H9 (cell line): ENCODE measurements at regions not wholly inside any gene's neighbourhood (a gene's known extent, or its start where the extent isn't known, plus 50 kb on each side); places are given as distances from the start of the nearest gene placed in this dataset.

Experiments
- DNase-seq: peaks from one replicate; pipeline ENCODE4 v3.0.0-alpha.2; 2017
- H2AFZ ChIP-seq: one replicate; pipeline ENCODE4 v1.6.1; 2013; ENCODE audit warnings: mild to moderate bottlenecking, low read length, control low read depth, moderate library complexity
- H2AK5ac ChIP-seq: 2 replicates; pipeline ENCODE4 v1.6.1; 2013; ENCODE audit warnings: low read length, control low read depth, mixed read lengths; ENCODE audit not compliant: insufficient read length
- H2BK120ac ChIP-seq: one replicate; pipeline ENCODE4 v1.6.1; 2013; ENCODE audit warnings: low read depth, mild to moderate bottlenecking, low read length, control low read depth, inconsistent platforms; ENCODE audit not compliant: poor library complexity, severe bottlenecking
- H2BK12ac ChIP-seq: 2 replicates; pipeline ENCODE4 v1.6.1; 2013; ENCODE audit warnings: low read length, control low read depth, mixed read lengths, low read depth; ENCODE audit not compliant: insufficient read length
- H2BK15ac ChIP-seq: 2 replicates; pipeline ENCODE4 v1.6.1; 2013; ENCODE audit warnings: low read depth, low read length, control low read depth
- H2BK20ac ChIP-seq: one replicate; pipeline ENCODE4 v1.6.1; 2013; ENCODE audit warnings: low read depth, mild to moderate bottlenecking, low read length, control low read depth, inconsistent platforms; ENCODE audit not compliant: poor library complexity, severe bottlenecking
- H2BK5ac ChIP-seq: 2 replicates; pipeline ENCODE4 v1.6.1; 2013; ENCODE audit warnings: low read length, control low read depth, mixed read lengths; ENCODE audit not compliant: insufficient read length
- H3K14ac ChIP-seq: 2 replicates; pipeline ENCODE4 v1.6.1; 2013; ENCODE audit warnings: low read length, control low read depth; ENCODE audit not compliant: insufficient read depth
- H3K18ac ChIP-seq: 2 replicates; pipeline ENCODE4 v1.6.1; 2013; ENCODE audit warnings: low read depth, mild to moderate bottlenecking, mixed read lengths, low read length, control low read depth; ENCODE audit not compliant: insufficient read length
- H3K23ac ChIP-seq: 2 replicates; pipeline ENCODE4 v1.6.1; 2013; ENCODE audit warnings: low read length, control low read depth, mixed read lengths, low read depth; ENCODE audit not compliant: insufficient read length
- H3K23me2 ChIP-seq: 2 replicates; pipeline ENCODE4 v1.6.1; 2013; ENCODE audit warnings: low read depth, mild to moderate bottlenecking, mixed read lengths, low read length, control low read depth; ENCODE audit not compliant: insufficient read length, poor library complexity, severe bottlenecking
- H3K27ac ChIP-seq: 2 replicates; pipeline ENCODE4 v1.5.1; 2013; ENCODE audit warnings: low read length, control low read depth, mixed read lengths, low read depth; ENCODE audit not compliant: insufficient read length
- H3K27me3 ChIP-seq: 2 replicates; pipeline ENCODE4 v1.6.1; 2013; ENCODE audit warnings: low read length, control low read depth, inconsistent platforms; ENCODE audit not compliant: insufficient read depth
- H3K4ac ChIP-seq: 2 replicates; pipeline ENCODE4 v1.6.1; 2013; ENCODE audit warnings: low read depth, mild to moderate bottlenecking, control low read depth, inconsistent platforms, low read length, moderate library complexity
- H3K4me1 ChIP-seq: 2 replicates; pipeline ENCODE4 v1.6.1; 2013; ENCODE audit warnings: low read length, control low read depth, inconsistent platforms; ENCODE audit not compliant: insufficient read depth
- H3K4me2 ChIP-seq: 2 replicates; pipeline ENCODE4 v1.6.1; 2013; ENCODE audit warnings: low read length, control low read depth, mixed read lengths; ENCODE audit not compliant: insufficient read length, insufficient read depth
- H3K56ac ChIP-seq: 2 replicates; pipeline ENCODE4 v1.6.1; 2013; ENCODE audit warnings: low read depth, mild to moderate bottlenecking, mixed read lengths, low read length, control low read depth; ENCODE audit not compliant: insufficient read length
- H3K79me1 ChIP-seq: 2 replicates; pipeline ENCODE4 v1.6.1; 2013; ENCODE audit warnings: low read depth, mild to moderate bottlenecking, moderate library complexity, low read length, control low read depth, inconsistent platforms; ENCODE audit not compliant: insufficient read depth, poor library complexity, severe bottlenecking
- H3K79me2 ChIP-seq: 2 replicates; pipeline ENCODE4 v1.6.1; 2013; ENCODE audit warnings: low read length, control low read depth, inconsistent platforms; ENCODE audit not compliant: insufficient read depth
- H3K9ac ChIP-seq: 2 replicates; pipeline ENCODE4 v1.6.1; 2013; ENCODE audit warnings: low read length, control low read depth, mixed read lengths; ENCODE audit not compliant: insufficient read length; ENCODE audit errors: extremely low read depth
- H3K9me3 ChIP-seq: one replicate; pipeline ENCODE4 v1.6.1; 2013; ENCODE audit warnings: low read depth, low read length, inconsistent platforms; ENCODE audit not compliant: control insufficient read depth
- H3T11ph ChIP-seq: one replicate; pipeline ENCODE4 v1.6.1; 2013; ENCODE audit warnings: mild to moderate bottlenecking, low read length, control low read depth, inconsistent platforms
- H4K20me1 ChIP-seq: one replicate; pipeline ENCODE4 v1.6.1; 2013; ENCODE audit not compliant: control insufficient read depth, insufficient read length, insufficient read depth
- H4K5ac ChIP-seq: 2 replicates; pipeline ENCODE4 v1.6.1; 2013; ENCODE audit warnings: low read depth, mild to moderate bottlenecking, mixed read lengths, low read length, control low read depth; ENCODE audit not compliant: insufficient read length
- H4K8ac ChIP-seq: replicated peaks from 2 replicates; pipeline ENCODE4 v1.6.1; 2013; ENCODE audit warnings: low read length, control low read depth, mixed read lengths, low read depth; ENCODE audit not compliant: insufficient read length
- H4K91ac ChIP-seq: 2 replicates; pipeline ENCODE4 v1.6.1; 2013; ENCODE audit warnings: low read depth, mild to moderate bottlenecking, moderate library complexity, mixed read lengths, low read length, control low read depth; ENCODE audit not compliant: insufficient read length
- H3K27ac Mint-ChIP-seq, 3 experiments: 2 replicates in 2 of 3; 3 replicates in 1 of 3; pipeline ENCODE4 v1.8.0; 2020 to 2021; ENCODE audit warnings: mixed read lengths in 3 of 3, mild to moderate bottlenecking in 1 of 3, moderate library complexity in 1 of 3
- H3K27me3 Mint-ChIP-seq: 2 replicates; pipeline ENCODE4 v1.8.0; 2021; ENCODE audit warnings: low read depth, mild to moderate bottlenecking, moderate library complexity, mixed read lengths
- H3K36me3 Mint-ChIP-seq, 3 experiments: 2 replicates in 2 of 3; 3 replicates in 1 of 3; pipeline ENCODE4 v1.8.0; 2020 to 2021; ENCODE audit warnings: low read depth in 3 of 3, mixed read lengths in 3 of 3; ENCODE audit not compliant: insufficient read depth in 1 of 3
- H3K4me1 Mint-ChIP-seq, 2 experiments: 2 replicates each; pipeline ENCODE4 v1.8.0; 2020; ENCODE audit warnings: mixed read lengths in 2 of 2
- H3K4me3 Mint-ChIP-seq, 2 experiments: 2 replicates in 1 of 2; 3 replicates in 1 of 2; pipeline ENCODE4 v1.8.0; 2020 to 2021; ENCODE audit warnings: mild to moderate bottlenecking in 2 of 2, mixed read lengths in 2 of 2, moderate library complexity in 1 of 2
- H3K9me3 Mint-ChIP-seq, 2 experiments: 2 replicates in 1 of 2; 3 replicates in 1 of 2; pipeline ENCODE4 v1.8.0; 2020; ENCODE audit warnings: mild to moderate bottlenecking in 2 of 2, mixed read lengths in 2 of 2, moderate library complexity in 1 of 2
- CTCF ChIP-seq: fragments of 200-600 bp; sonication (generic); conservative IDR thresholded peaks from 3 replicates; pipeline ENCODE4 v1.8.0; 2021; ENCODE audit warnings: antibody characterized with exemption, mild to moderate bottlenecking
- WGBS: extraction: QIAGEN DNeasy Blood & Tissue Kit; methylation state at CpG from one replicate; pipeline ENCODE4 v1.1.7; 2013; ENCODE audit warnings: missing lambda C conversion rate, low lambda C conversion rate, mixed read lengths; ENCODE audit not compliant: insufficient read length; ENCODE audit errors: extremely low coverage; 5-methylcytosine and 5-hydroxymethylcytosine counted together

GRCh38 chr22:48173061-48173772, 1410.8 kb downstream of the TBC1D22A start:
- H3K27me3 Mint-ChIP-seq, result peaks cover 27% of the 10 kb centered on the region
- no peak overlapping the region for H2BK5ac ChIP-seq
- H2BK120ac ChIP-seq, result no peak overlapping the region
- H3K9ac ChIP-seq, result no peak overlapping the region
- H3K4ac ChIP-seq, result no peak overlapping the region
- no peak overlapping the region for H2AK5ac ChIP-seq
- no peak overlapping the region for H4K91ac ChIP-seq
- no peaks in the 10 kb centered on the region; a peak in 1 of 5 replicates for H3K9me3 Mint-ChIP-seq
- no peak overlapping the region for H3K27ac Mint-ChIP-seq
- no peak overlapping the region for H4K8ac ChIP-seq
- no peak overlapping the region for H3K14ac ChIP-seq
- H3K4me1 Mint-ChIP-seq, result no peaks in the 10 kb centered on the region
- no peak for DNase-seq
- H3K18ac ChIP-seq, result no peak overlapping the region
- WGBS, result no CpG with 5 or more reads among the region's 19 CpGs
- no peaks in the 10 kb centered on the region for H3K27me3 ChIP-seq
- no peak for TF ChIP-seq CTCF
- no peak overlapping the region for H4K5ac ChIP-seq
- no peak overlapping the region for H2BK15ac ChIP-seq
- no peak overlapping the region for H3K23ac ChIP-seq
- H3K4me2 ChIP-seq, result no peak overlapping the region
- no peak overlapping the region for H3K27ac ChIP-seq
- H4K20me1 ChIP-seq, result no peaks in the 10 kb centered on the region
- H2AFZ ChIP-seq, result no peak overlapping the region
- no peak overlapping the region for H3T11ph ChIP-seq
- peaks cover 0 to 3% (median 0%) of the 10 kb centered on the region in 3 experiments; a peak in 1 of 7 replicates for H3K36me3 Mint-ChIP-seq
- H3K79me2 ChIP-seq, result no peaks in the 10 kb centered on the region
- no peak overlapping the region for H2BK12ac ChIP-seq
- H2BK20ac ChIP-seq, result no peak overlapping the region
- no peak overlapping the region for H3K56ac ChIP-seq
- no peaks in the 10 kb centered on the region for H3K79me1 ChIP-seq
- no peaks in the 10 kb centered on the region for H3K4me1 ChIP-seq
- H3K4me3 Mint-ChIP-seq, result no peak overlapping the region
- no peaks in the 10 kb centered on the region for H3K9me3 ChIP-seq
- no peaks in the 10 kb centered on the region for H3K23me2 ChIP-seq
